MM.1S (cell line): ENCODE measurements at regions not wholly inside any gene's neighbourhood (a gene's known extent, or its start where the extent isn't known, plus 50 kb on each side); places are given as distances from the start of the nearest gene placed in this dataset.

ENCODE experiments used
- DNase-seq: peaks from one replicate; pipeline ENCODE4 v3.0.0-alpha.2; 2015
- H2AFZ ChIP-seq: fragments of 300-600 bp; sonication (generic); 2 replicates; pipeline ENCODE4 v1.6.0; 2016; ENCODE audit warnings: antibody characterized with exemption, low read length
- H3F3A ChIP-seq: fragments of 300-600 bp; sonication (generic); 2 replicates; pipeline ENCODE4 v1.6.1; 2016; ENCODE audit warnings: mild to moderate bottlenecking, antibody characterized with exemption, low read length, moderate library complexity, mixed read lengths; ENCODE audit not compliant: insufficient read depth
- H3K27ac ChIP-seq: fragments of 300-600 bp; sonication (generic); 2 replicates; pipeline ENCODE4 v1.5.1; 2016; ENCODE audit warnings: mild to moderate bottlenecking, low read length
- H3K27me3 ChIP-seq: fragments of 300-600 bp; sonication (generic); replicated peaks from 2 replicates; pipeline ENCODE4 v1.6.0; 2016; ENCODE audit warnings: low read length; ENCODE audit not compliant: insufficient read depth
- H3K36me3 ChIP-seq: fragments of 300-600 bp; sonication (generic); replicated peaks from 2 replicates; pipeline ENCODE4 v1.6.1; 2016; ENCODE audit warnings: mild to moderate bottlenecking, low read length, mixed read lengths; ENCODE audit not compliant: insufficient read depth
- H3K4me1 ChIP-seq: fragments of 300-600 bp; sonication (generic); 2 replicates; pipeline ENCODE4 v1.6.1; 2016; ENCODE audit warnings: low read length, mixed read lengths
- H3K4me2 ChIP-seq: fragments of 300-600 bp; sonication (generic); 2 replicates; pipeline ENCODE4 v1.6.0; 2016; ENCODE audit warnings: low read depth, low read length
- H3K4me3 ChIP-seq: fragments of 300-600 bp; sonication (generic); 2 replicates; pipeline ENCODE4 v1.5.1; 2016; ENCODE audit warnings: low read length, mixed read lengths
- H3K79me2 ChIP-seq: fragments of 300-600 bp; sonication (generic); 2 replicates; pipeline ENCODE4 v1.6.1; 2016; ENCODE audit warnings: mixed run types, low read length, mixed read lengths
- H3K9ac ChIP-seq: fragments of 300-600 bp; sonication (generic); 2 replicates; pipeline ENCODE4 v1.6.1; 2016; ENCODE audit warnings: low read length, mixed read lengths
- H3K9me2 ChIP-seq: fragments of 300-600 bp; sonication (generic); replicated peaks from 2 replicates; pipeline ENCODE4 v1.6.1; 2016; ENCODE audit warnings: mild to moderate bottlenecking, low read length, mixed read lengths; ENCODE audit not compliant: insufficient read depth
- H3K9me3 ChIP-seq: fragments of 300-600 bp; sonication (generic); replicated peaks from 2 replicates; pipeline ENCODE4 v1.6.1; 2016; ENCODE audit warnings: mild to moderate bottlenecking, low read length, mixed read lengths; ENCODE audit not compliant: insufficient read depth
- H4K20me1 ChIP-seq: fragments of 300-600 bp; sonication (generic); 2 replicates; pipeline ENCODE4 v1.6.1; 2016; ENCODE audit warnings: mild to moderate bottlenecking, low read length, moderate library complexity, mixed read lengths; ENCODE audit not compliant: insufficient read depth
- EZH2 ChIP-seq: fragments of 300-600 bp; sonication (generic); optimal IDR thresholded peaks from 2 replicates; pipeline ENCODE3; 2017; ENCODE audit warnings: low read depth, mild to moderate bottlenecking, antibody characterized with exemption, low read length, mixed read lengths
- EZH2phosphoT487 ChIP-seq: fragments of 300-600 bp; sonication (generic); IDR thresholded peaks from 2 replicates; pipeline ENCODE4 v1.6.1; 2018; ENCODE audit warnings: antibody characterized with exemption, low read length
- TF ChIP-seq, protein P1 (sequence below): fragments of 300-600 bp; sonication (generic); IDR thresholded peaks from 2 replicates; pipeline ENCODE4 v1.5.1; 2016; ENCODE audit warnings: antibody characterized with exemption, low read length, mixed read lengths

DNA sequence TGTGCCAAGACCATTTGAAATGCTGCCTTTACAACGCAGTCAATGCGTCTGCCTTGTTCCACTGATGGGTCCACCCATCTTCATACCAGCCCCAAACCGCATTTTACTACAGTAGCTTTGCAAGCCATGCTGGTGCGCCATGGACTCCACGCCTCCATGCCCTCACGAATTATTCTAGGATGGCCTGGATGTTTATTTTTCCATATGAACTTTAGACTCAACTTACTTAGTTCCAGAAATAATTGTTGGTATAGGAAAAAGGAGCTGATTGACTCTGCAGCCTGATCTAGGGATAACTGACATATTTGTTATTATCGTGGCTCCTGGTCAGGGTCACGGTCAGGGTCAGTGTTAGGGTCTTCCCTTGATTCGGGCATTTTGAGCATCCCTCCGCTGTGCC lies 70.0 kb upstream of the ZNF469 start:
- Histone ChIP-seq H3F3A (no peaks in the 10 kb centered on the region), H4K20me1 (no peaks in the 10 kb centered on the region), H3K4me2 (no peak overlapping the region), H3K27me3 (peaks cover 31% of the 10 kb centered on the region), H3K9ac (no peak overlapping the region), H2AFZ (no peak overlapping the region), H3K4me1 (no peaks in the 10 kb centered on the region), H3K27ac (no peak overlapping the region), H3K4me3 (no peak overlapping the region), H3K36me3 (no peaks in the 10 kb centered on the region), H3K9me2 (no peaks in the 10 kb centered on the region), H3K79me2 (no peaks in the 10 kb centered on the region), H3K9me3 (no peaks in the 10 kb centered on the region)
- no peak for DNase-seq
- TF ChIP-seq, protein P1, sequence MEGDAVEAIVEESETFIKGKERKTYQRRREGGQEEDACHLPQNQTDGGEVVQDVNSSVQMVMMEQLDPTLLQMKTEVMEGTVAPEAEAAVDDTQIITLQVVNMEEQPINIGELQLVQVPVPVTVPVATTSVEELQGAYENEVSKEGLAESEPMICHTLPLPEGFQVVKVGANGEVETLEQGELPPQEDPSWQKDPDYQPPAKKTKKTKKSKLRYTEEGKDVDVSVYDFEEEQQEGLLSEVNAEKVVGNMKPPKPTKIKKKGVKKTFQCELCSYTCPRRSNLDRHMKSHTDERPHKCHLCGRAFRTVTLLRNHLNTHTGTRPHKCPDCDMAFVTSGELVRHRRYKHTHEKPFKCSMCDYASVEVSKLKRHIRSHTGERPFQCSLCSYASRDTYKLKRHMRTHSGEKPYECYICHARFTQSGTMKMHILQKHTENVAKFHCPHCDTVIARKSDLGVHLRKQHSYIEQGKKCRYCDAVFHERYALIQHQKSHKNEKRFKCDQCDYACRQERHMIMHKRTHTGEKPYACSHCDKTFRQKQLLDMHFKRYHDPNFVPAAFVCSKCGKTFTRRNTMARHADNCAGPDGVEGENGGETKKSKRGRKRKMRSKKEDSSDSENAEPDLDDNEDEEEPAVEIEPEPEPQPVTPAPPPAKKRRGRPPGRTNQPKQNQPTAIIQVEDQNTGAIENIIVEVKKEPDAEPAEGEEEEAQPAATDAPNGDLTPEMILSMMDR: no peak
- no peak for TF ChIP-seq EZH2phosphoT487
- TF ChIP-seq EZH2: no peak

DNA sequence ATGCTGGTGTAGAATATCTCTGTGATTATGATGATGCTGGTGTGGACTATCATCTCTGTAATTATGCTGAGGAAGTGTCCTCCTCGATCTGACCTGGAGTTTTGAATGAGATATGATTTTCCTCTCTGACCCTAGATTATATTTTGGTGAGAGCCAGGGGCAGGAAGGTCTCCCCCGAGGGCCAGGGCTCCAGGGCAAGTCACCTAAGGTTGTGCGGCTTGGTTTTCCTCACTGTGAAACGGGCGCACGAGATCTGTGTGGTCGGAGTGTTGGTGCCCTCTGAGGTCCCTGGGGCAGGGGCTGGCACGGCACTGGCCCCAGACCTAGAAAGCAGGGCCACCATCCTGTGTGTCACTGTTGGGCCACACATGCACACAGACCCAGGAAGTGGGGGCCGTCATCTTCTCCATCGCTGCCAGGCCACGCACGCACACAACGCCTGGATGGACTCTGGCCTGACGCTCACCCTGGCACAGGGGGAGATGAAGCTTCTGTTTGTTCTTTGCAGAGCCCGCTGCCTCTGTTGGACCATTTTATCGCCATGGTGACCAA lies 67.7 kb upstream of the ZNF469 start:
- Histone ChIP-seq H3K4me2 (no peak overlapping the region), H3K4me3 (no peak overlapping the region), H3K36me3 (no peaks in the 10 kb centered on the region), H3K9me3 (no peaks in the 10 kb centered on the region), H4K20me1 (no peaks in the 10 kb centered on the region), H3K9ac (no peak overlapping the region), H3F3A (no peaks in the 10 kb centered on the region), H3K9me2 (no peaks in the 10 kb centered on the region), H3K4me1 (no peaks in the 10 kb centered on the region), H3K27me3 (peaks cover 29% of the 10 kb centered on the region), H2AFZ (no peak overlapping the region), H3K79me2 (no peaks in the 10 kb centered on the region), H3K27ac (no peak overlapping the region)
- no peak for DNase-seq
- TF ChIP-seq EZH2 (no peak), EZH2phosphoT487 (no peak)
- TF ChIP-seq, protein P1: no peak

DNA sequence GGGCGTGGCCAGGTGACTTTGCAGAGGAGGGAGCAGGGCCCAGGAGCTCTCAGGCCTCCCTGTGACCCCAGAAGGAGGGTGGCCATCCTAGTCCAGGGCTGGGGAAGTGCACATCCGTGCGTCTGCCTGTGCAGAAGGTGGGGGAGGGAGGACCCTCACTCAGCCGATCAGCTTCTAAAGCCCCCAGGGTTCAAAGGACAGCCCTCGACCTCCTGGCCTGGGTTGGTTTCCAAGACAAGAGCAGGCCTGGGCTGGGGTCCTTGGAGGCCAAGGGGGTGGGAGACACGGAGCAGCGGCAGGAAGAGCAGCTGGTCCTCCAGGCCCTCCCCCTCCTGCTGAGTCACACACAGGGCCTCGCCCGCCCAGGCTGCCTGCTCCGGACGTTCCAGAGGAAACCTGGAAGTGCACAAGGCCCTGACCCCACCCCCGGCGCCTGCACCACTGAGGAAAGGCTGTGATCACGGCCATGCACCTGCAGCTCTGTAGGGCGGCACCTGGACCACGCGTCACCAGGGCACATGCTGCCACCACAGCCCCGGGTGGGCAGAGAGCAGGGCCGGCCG lies 67.1 kb upstream of the ZNF469 start:
- no peaks in the 10 kb centered on the region for H3K4me1 ChIP-seq
- H3K9ac ChIP-seq: no peak overlapping the region
- H4K20me1 ChIP-seq: no peaks in the 10 kb centered on the region
- H3K79me2 ChIP-seq: no peaks in the 10 kb centered on the region
- peaks cover 29% of the 10 kb centered on the region for H3K27me3 ChIP-seq
- no peak overlapping the region for H3K4me2 ChIP-seq
- H3K27ac ChIP-seq: no peak overlapping the region
- no peaks in the 10 kb centered on the region for H3F3A ChIP-seq
- H3K4me3 ChIP-seq: no peak overlapping the region
- no peak overlapping the region for H2AFZ ChIP-seq
- no peaks in the 10 kb centered on the region for H3K9me2 ChIP-seq
- no peak for DNase-seq
- no peaks in the 10 kb centered on the region for H3K36me3 ChIP-seq
- H3K9me3 ChIP-seq: no peaks in the 10 kb centered on the region
- TF ChIP-seq EZH2: no peak
- TF ChIP-seq, protein P1: no peak
- no peak for TF ChIP-seq EZH2phosphoT487
